RPMI8226 (cell line): ENCODE measurements at regions not wholly inside any gene's neighbourhood (a gene's known extent, or its start where the extent isn't known, plus 50 kb on each side); places are given as distances from the start of the nearest gene placed in this dataset.

Experiments
- DNase-seq: peaks from one replicate; pipeline ENCODE4 v3.0.0-alpha.2; 2015

DNA sequence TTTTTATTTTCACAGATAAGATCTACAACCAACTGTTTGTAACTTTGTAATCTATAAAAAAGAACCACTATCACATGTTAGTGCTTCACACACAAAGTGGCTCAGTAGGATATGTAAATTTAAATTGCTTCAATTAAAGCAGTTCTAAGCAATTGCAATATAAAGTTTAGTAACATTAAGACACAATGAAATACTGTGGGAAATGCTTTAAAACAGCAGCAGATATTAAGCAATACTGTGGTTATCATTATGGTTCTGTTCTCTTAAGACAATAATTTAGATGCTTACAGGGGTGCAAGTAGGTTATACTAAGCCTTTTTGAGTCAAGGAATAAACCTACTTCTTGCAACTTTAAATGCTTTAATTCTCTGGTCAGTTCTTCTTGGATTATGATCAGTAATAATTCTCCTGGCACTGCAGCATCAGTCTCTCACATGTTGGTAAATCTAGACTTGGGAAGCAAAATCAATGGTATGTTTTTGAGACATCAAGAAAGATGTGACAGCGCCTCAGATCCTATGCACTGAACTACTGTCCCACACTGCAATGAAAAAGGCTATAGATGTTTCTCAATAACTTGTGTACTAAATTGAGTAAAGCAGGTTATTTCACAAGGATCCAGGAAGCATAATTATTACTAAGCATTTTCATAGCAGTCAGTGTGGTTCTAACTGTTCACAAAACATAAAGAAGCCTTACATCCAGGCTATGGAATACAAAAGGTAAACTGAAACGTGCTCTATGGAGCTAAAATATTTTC lies 338.7 kb upstream of the PDE4D start:
- DNase-seq = no peak

DNA sequence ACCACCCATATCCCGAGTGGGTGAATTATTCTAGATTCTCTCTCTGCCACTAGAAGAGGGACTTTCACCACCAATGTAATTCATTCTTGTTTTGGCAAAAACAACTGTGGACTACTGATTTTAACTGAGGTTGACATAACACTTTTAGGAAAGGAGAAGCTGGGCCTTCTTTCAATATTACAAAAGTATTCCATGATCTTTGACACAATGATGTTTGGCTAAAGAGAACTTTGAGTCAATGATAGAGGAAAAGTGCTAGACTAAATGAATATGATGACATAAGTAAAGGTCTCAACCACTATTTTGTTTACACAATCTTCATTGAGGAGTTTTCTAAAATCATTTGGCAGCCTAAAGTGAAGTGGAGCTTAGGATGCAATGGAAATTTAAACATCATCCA lies 336.9 kb upstream of the PDE4D start:
- no peak for DNase-seq

DNA sequence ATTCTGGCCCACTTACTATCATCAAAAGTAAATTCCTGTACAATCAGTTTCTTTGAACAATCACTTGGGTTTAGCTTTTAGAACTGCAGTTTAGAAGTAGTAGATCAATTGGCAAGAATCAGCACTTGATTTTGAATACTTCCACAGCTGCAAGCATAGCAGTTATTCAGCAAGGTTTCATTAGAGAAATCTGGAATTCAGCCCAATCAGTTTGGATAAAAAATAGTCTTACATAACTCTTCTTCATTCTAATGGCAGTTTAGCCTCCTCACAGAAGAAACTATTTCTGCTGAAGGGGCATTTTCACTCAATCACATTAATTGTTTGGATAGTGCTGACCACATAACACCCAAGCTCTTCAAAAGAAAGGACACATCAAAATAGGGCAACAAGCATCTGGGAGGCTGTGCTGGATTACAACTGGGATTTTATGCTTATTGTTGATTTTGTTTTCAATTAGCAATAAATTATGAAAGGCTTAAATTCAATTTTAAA lies 336.2 kb upstream of the PDE4D start:
- peak; percentile 23 for DNase-seq

DNA sequence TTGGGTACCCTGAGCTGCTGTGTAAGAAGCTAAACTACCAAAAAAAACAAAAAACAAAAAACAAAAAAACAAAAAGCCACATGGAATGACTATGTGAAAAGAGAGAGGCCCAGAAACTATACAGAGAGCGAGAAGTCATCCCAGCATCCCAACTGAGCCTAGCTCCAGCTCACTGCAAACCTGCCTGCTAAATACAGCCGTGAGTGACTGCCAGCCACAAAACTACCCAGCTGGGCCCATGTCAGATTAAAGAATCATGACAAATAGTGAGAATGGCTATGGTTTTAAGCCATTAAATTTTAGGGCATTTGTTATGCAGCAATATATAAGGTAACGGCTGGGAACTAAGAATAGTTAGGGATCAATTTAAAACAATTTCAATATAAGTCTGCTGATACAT lies 335.1 kb upstream of the PDE4D start:
- no peak for DNase-seq

DNA sequence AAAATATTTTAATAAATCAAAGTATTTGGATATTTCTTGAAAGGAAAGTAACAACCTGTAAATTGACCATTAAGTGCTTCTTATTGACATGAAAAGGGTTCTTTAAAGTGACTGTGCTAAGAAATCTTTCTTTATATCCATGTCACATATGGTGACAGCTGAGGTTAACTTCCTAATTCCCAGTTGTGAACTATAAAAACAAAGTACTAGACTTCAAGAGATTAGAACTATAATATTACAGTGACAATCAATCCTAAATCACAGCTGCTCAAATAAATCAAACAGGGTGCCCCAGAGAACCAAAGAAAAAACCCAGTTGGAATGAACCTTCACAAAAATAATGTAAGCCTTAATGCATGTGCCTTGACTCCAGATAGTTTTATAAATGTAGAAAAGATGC lies 332.6 kb upstream of the PDE4D start:
- no peak for DNase-seq

DNA sequence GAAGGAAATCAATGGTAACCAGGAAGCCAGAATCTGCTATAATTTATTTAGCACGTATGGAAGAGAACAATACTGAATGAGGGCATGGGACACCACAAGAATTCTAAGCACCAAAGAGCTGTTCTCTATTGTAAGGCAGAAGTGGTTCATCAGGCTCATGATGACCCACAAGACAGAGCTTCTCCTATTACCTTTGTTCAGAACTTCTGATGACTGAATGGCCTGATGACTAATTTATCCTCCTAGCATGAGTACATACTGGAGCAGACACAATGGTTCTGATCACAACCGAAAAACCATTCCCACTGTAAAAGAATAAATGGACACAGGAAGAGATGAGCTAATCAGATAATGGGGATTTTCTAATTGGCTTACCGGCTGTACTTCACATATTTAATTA lies 329.8 kb upstream of the PDE4D start:
- DNase-seq = no peak

DNA sequence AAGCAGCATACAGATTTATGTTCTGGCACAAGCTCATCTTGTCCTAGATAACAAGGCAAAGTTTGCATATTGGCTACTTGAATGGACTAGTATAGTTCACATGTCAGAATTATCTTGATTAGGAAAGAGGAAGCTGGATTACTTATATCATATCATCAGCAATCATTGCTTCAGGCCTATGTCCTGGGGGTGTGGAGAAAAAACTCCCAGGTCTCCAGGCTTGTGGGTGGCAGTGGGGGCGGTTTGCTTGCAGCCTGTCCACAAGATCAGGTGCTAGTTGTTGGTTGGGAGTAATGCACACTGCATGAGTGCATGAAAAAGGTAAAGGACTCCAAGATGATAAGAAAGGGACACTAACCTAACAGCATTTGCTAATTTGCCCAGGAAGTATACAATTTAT lies 326.4 kb upstream of the PDE4D start:
- no peak for DNase-seq

DNA sequence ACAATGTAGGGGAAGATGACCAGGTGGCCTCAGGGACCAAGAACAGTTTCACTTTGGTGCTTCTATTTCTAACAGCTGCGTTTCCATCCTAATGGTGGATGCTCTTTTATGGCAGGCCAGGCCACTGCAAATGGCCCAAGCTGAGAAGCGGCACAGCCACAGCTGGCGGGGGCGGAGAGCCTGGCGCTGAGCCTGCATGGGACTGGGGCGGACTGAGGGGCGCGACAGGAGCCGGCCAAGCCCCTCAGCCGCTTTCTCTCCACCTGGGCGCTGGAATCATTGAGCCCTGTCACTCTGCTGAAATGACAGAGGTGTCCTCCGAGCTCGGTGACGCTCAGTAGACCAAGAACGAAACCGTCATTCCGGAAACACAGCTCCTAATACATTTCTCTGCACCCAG lies 317.3 kb upstream of the PDE4D start:
- DNase-seq = peak; percentile 62

DNA sequence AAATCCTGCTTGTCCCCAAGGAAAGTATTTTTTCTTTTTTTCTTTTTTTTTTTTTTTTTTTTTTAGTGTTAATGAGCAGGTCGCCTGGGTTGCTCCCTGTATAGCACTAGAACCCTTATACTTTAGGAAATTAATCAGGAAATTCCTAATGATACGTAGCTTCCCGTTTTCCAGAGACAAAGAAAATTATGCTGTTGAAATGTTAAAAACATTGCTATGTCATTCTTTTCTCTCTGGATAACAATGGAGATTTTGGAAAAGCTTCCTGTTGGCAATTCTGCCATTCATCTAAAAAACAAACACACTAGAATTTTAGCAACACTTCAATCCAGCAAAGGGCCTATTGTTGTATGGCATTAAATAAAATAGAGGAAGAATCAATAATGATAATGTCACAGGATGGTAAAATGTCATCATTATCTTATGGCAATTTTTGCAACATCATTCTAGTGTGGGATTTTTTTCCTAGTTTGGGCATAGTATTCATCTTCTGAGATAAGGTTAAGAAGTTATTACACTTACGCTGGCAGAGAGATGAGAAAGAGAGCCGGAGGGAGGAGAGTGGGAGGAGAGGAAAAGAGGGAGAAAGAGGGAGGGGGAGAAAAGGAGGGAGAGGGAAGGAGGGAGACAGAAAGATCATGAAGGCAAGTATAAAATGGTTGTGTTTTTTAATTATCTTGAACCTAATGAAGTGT lies 315.8 kb upstream of the PDE4D start:
- DNase-seq = no peak

DNA sequence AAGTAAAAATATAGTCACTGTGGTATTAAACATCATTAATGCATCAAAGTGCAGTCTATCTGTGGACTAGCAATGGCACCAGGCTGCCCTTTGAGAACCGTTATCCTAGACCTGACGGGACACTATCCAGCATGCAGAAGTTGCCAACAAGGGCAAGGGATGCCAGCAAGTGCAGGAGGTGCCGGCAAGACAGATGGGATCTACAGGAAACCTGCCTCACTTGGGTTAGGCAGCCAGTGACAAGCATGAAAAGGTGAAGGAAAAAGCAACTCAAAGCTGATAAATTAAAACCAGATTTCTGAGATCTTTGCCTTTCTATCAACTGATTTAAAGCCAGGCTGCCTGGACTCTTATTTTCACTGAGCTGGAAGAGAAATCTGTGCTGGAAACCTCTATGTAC lies 315.2 kb upstream of the PDE4D start:
- DNase-seq = no peak

DNA sequence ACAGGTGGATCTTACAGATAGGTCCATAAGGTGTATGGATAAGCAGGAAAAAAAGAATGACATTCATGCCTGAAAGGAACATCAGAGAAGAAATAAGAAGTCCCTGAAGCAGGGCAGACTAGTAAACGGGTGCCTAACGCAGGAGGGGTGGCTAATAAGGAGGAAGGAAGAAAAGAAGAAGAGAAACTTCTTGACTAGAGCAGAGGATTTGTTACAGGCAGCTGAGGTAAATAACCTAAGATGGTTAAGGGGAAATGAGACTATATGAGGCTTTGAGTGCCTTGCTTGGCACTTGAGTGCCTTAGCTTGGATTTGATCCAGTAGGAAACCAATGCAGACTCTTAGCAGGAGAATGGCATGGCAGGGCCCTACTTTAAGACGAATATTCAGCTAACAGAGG lies 313.5 kb upstream of the PDE4D start:
- peak; percentile 72 for DNase-seq

DNA sequence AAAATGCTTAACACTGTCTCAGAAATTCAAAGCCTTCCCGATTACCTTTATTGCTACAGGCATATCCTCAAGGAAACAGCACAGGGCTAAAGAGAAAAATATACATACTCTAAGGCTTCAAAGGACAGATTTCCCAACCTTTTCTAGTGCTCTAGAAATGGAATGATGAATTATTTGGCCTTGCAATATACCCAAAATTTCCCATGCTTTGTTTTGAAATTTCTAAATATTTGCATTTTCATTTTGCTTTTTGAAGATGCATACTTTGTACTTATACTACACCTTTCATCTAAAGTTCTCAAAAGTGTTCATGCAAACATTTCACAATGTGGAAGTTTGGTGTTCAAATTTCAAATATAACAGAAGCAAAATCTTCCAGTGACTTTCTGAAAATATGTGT lies 312.7 kb upstream of the PDE4D start:
- DNase-seq = no peak

DNA sequence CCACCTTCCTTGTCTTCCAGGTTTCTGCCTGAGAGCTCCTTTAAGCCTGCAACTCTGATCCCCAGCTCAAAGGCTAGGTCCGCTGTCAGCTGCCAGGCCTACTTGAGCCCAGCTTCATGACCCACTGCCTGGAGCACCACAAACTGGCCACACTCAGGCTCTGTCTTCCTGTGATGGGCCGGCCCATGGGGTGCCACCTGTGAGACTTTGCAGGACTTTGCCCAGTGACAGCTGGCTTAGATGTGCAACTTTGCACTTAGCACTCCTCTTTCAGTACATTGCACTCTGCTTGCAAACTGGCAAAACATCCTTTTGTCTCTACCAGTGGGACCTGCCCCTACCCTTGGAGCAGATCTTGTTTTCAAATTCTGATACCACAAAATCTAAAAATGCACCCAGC lies 311.5 kb upstream of the PDE4D start:
- DNase-seq = peak; percentile 43

DNA sequence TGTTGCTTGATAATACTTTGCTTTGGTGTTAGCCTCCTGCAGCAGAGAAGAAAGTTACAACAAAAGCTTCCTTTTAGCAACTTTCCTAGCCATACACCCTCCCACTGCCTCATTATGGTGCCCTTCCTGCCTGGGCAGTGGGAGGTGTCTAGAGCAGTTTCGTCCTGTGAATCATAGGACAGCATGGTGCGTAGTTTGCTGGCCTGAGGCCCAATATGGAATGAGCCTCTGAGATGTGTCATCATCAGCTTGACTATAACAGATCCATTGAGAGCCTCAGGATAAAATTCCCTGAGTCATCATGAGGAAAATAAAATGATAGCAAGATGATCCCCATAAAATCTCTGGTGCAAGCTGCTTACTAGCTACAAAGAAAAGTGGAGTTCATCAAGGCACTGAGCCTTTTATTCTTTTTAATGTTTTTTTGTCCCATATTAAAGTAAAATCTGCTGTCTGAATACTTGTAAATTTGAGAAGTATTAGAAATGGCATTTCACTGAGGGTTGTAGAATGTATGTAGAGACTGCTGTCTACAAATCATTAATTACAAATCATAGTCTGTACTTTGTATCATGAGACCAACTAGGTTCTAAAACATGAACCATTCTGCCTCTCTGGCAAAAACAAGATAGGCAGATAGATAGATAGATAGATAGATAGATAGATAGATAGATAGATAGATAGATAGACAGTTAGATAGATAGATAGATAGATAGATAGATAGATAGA lies 303.0 kb upstream of the PDE4D start:
- DNase-seq = no peak

DNA sequence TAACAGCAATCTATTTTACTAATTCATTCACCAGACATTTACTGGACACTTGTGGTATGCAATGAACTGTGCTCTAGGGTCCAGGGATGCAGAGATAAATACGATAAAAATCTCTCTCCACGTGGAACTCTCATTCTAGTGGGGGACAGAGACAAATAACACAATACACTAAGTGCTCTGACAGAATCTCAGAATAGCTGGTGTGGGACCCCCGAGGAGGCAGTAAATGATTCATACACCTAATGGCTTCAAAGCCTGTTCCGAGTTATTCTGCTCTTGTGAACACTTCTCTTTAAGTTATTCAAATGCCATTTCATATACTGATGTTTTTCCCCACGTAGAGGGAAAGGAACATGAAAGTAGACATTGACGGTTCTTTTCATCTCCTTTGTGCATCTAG lies 302.0 kb upstream of the PDE4D start:
- DNase-seq = no peak

DNA sequence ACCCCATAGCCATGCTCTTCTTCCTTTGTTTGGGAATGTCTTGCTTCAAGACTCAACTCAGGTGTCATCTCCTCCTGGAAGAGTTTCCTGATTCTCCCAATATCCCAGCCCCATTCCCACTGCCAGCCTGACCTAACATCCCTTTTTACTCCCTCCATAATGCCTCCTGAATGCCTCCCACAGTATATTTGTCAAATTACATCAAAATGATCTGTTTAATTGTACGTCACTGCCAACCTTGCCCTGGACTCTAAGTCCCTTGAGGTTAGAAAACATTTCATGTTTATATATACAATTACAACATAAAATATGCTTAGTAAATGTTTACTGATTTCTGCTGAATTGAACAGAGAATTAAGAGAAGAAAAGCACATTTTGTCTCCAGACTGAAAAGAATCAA lies 301.6 kb upstream of the PDE4D start:
- DNase-seq = no peak

DNA sequence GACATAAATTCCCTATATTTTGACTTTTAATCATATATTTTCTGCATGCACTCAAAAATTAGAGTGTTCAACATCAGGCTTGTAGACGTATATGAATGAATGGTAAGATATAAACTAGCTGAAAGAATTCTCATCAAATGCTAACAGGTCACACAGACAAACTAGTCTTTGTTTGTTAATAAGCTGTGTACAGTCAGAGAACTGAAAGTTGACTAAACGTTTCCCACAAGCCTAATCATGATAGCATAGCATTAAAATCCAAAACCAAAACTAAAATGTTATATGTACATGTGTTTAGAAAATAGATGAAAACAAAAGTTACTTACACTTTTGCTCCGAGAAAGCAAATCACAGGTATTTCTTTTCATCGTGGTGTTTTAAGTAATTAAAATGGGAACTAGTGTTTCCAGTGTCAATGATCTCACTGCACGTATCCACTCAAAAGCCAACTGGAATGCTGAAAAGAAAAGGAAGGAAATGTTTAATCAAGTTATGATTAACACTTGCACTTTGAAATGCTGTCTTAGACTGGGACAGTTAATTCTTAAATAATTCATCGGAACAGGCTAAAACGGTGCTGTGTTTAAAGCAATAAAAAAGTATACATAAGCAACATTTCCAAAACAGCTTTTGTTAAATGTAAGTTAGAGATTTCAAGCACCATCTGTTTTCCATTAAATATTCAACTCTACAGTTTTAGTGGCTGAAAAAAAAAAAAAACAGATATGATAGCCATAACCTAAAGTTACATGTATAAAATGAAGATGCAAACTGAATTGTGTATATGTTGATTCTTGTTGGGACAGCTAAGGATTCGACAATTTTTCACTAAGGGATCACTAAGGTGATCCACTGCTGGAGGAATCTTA lies 291.9 kb upstream of the PDE4D start:
- DNase-seq = no peak

DNA sequence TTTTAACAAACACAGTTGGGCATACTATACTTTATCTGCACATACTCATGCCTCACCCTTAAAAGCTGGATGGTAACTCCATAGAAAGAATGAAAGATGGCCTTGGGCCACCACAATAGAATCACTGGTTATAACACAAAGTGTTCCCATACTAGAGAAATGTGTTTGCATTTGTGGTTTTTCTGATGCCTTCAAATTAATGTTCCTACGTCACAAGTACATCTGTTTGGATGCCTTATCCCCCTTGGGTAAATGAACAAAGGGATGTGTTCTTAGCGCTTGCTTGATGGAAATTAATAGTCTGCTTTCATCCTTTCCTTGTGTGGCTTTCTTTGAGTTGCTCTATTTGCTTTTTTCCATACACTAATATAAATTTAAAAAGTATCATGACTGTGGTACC lies 291.1 kb upstream of the PDE4D start:
- no peak for DNase-seq

DNA sequence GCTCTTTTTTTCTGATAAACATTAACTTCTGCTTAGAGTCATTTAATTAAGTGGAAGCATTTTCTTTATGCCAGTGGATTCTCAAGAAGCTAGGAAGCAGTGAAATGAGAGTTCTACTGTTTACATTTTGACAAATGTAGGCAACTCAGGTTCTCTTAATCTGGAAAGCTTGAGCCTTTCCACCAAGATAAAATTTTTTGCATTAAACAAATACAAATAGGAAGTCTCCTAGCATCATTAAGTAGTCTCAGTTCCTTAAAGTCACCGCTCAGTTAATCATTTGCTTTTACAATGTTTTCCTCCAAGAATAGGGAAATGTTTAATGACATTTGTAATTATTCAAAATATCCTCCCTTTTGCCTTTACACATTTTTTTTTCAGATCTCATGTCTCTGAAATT lies 290.4 kb upstream of the PDE4D start:
- no peak for DNase-seq

DNA sequence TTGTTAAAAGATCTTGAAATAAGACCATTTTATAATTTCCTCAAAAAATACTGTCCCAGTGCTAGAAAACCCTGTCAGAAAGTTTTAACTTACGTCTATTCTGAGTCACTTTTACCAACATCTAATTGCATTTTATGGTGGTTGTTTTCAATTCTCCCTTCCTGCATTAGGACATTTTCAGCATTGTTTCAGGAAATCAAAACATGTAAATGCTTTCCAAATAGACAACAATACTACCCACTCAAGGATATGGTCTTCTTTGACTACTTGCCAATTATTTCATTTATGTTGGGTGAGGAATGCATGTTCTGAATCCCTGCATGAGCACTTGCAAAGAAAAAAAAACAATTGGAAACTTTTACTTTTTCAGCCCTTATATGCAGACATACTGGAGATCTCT lies 284.6 kb upstream of the PDE4D start:
- no peak for DNase-seq

DNA sequence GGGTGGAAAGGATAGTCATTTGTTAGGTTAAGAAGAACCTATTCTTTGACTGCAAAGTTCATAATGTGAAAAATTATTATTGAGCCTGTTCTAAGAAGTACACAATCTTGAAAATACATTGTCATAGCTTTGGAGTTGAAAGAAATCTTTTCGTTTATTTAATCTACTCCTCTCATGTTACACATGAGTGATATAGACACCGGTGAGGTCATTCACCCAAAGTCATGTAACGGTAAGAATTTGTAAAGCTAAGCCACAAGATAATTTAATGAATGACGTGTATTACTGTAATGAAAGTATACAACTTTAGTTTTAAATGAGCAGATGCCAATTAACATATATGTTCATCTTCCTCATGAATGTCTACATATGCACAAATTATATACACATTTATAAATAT lies 284.1 kb upstream of the PDE4D start:
- no peak for DNase-seq

DNA sequence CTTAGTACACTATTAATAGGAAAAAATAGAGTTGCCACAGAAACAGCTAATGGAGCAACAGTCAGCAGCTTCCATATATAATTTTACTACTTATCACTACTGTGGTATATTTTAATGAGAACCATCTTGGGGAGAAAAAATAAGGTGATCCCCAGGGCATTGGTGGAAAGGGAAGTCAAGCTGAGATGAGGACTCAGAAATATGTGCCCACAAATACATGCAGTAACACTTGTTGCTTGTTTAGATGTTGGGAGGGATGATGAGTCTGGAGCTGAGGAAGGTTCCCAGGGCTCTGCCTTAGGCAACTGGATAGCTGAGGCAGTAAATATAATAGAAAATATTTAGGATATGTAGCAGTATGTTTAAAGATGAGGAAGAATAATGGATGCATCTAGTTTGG lies 280.1 kb upstream of the PDE4D start:
- no peak for DNase-seq

DNA sequence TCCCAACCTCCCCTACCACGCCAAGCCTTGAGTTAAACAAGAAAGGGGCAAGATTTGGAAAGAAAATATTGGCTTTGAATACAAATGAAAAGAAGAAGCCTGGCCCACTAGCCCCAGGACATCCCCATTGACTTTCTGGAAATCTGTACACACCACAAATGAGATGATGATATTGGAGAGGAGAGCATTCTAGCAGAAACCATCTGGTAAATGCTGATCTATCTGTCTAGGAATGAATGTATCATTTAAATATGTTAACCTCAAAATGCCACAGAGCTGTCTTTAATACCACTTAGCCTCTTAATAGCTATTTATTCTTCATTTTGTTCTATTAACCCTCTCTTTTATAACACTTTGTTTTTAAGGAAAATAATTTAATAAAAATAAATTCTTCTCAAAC lies 270.2 kb upstream of the PDE4D start:
- no peak for DNase-seq
